GM10248 (cell line): ENCODE measurements at regions not wholly inside any gene's neighbourhood (a gene's known extent, or its start where the extent isn't known, plus 50 kb on each side); places are given as distances from the start of the nearest gene placed in this dataset.

Experiments
- CTCF ChIA-PET: fragments of 300-600 bp; sonication (Branson Sonifier 250); formaldehyde crosslinking; extraction: SDS; loops from one replicate; lab custom pipeline; 2021; ENCODE audit warnings: antibody characterized with exemption; lab: Yijun Ruan, JAX
- POLR2A ChIA-PET: fragments of 350-650 bp; sonication (Branson Sonifier 250); formaldehyde crosslinking; extraction: SDS; loops from one replicate; lab custom pipeline; 2020; ENCODE audit warnings: antibody characterized with exemption; lab: Yijun Ruan, JAX
- DNase-seq: peaks from one replicate; pipeline ENCODE4 v3.0.0; 2012; ENCODE audit errors: extremely low spot score
- CTCF ChIP-seq: IDR thresholded peaks from 2 replicates; pipeline ENCODE4 v1.5.1; 2012; ENCODE audit warnings: mild to moderate bottlenecking, low read depth; ENCODE audit errors: extremely low read depth, missing control alignments, control extremely low read depth

- CTCF ChIA-PET: no interaction called here
- TF ChIP-seq CTCF: no peak
- DNase-seq: no peak
- POLR2A ChIA-PET: no interaction called here
Measured at GRCh38 chr14:101282418-101282817, 278.9 kb upstream of the DIO3 start.

- TF ChIP-seq CTCF: no peak
- ChIA-PET POLR2A (no interaction called here), CTCF (no interaction called here)
- no peak for DNase-seq
Measured at GRCh38 chr14:101284711-101285110, 276.6 kb upstream of the DIO3 start.

GRCh38 chr14:101286271-101287018 is 274.9 kb upstream of the DIO3 start:
- CTCF ChIA-PET: no interaction called here
- TF ChIP-seq CTCF: no peak
- POLR2A ChIA-PET: no interaction called here
- DNase-seq: no peak

- POLR2A ChIA-PET: no interaction called here
Measured at GRCh38 chr14:101288436-101289229, 272.7 kb upstream of the DIO3 start.

GRCh38 chr14:101289230-101289690 is 272.0 kb upstream of the DIO3 start:
- ChIA-PET POLR2A (no interaction called here), CTCF (no interaction called here)

More at GRCh38 chr14:101288436-101289229, 272.7 kb upstream of the DIO3 start:
- CTCF ChIA-PET: no interaction called here
- DNase-seq: no peak
- TF ChIP-seq CTCF: no peak

More at GRCh38 chr14:101289230-101289690, 272.0 kb upstream of the DIO3 start:
- DNase-seq: no peak
- TF ChIP-seq CTCF: no peak
